DND-41 (cell line): ENCODE measurements at regions not wholly inside any gene's neighbourhood (a gene's known extent, or its start where the extent isn't known, plus 50 kb on each side); places are given as distances from the start of the nearest gene placed in this dataset.

ENCODE experiments used
- EZH2 ChIP-seq: IDR thresholded peaks from 3 replicates; pipeline ENCODE4 v1.6.1; 2012; ENCODE audit warnings: borderline replicate concordance, low read depth, mild to moderate bottlenecking, moderate library complexity, low read length, inconsistent platforms; ENCODE audit not compliant: severe bottlenecking
- TF ChIP-seq, protein P1 (sequence below): IDR thresholded peaks from 2 replicates; pipeline ENCODE4 v1.5.1; 2012; ENCODE audit warnings: borderline replicate concordance, low read length, moderate library complexity, mild to moderate bottlenecking; ENCODE audit not compliant: poor library complexity, severe bottlenecking; ENCODE audit errors: extremely low read depth

DNA sequence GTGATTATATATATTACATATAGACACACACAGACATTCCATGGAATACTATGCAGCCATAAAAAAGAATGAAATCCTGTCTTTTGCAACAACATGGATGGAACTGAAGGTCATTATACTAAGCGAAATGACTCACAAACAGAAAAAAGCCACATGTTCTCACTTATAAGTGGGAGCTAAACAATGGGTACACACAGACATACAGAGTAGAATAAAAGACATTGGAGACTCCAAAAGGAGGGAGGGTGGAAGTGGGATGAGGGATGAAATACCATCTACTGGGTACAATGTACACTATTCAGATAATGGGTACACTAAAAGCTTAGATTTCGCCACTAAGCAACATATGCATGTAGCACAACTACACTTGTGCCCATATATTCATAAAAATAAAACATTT, 170.0 kb upstream of the RGMB start:
- TF ChIP-seq, protein P1, sequence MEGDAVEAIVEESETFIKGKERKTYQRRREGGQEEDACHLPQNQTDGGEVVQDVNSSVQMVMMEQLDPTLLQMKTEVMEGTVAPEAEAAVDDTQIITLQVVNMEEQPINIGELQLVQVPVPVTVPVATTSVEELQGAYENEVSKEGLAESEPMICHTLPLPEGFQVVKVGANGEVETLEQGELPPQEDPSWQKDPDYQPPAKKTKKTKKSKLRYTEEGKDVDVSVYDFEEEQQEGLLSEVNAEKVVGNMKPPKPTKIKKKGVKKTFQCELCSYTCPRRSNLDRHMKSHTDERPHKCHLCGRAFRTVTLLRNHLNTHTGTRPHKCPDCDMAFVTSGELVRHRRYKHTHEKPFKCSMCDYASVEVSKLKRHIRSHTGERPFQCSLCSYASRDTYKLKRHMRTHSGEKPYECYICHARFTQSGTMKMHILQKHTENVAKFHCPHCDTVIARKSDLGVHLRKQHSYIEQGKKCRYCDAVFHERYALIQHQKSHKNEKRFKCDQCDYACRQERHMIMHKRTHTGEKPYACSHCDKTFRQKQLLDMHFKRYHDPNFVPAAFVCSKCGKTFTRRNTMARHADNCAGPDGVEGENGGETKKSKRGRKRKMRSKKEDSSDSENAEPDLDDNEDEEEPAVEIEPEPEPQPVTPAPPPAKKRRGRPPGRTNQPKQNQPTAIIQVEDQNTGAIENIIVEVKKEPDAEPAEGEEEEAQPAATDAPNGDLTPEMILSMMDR, result no peak
- TF ChIP-seq EZH2, result no peak
